IPS-NIHi7 (cell line): ENCODE measurements at regions not wholly inside any gene's neighbourhood (a gene's known extent, or its start where the extent isn't known, plus 50 kb on each side); places are given as distances from the start of the nearest gene placed in this dataset.
"Not testable (repeated sequence)": the region's sequence is repeated elsewhere in the genome, so short reads cannot be mapped to it uniquely, and the experiment has no call there.

ENCODE experiments used
- DNase-seq: peaks from one replicate; pipeline ENCODE4 v3.0.0; 2012; ENCODE audit warnings: mixed read lengths; ENCODE audit errors: extremely low spot score

- DNase-seq: no peak
These were observed 256.1 kb upstream of the PROK2 start for GRCh38 chr3:72041076-72041475.

GRCh38 chr3:72039677-72040076 is 254.7 kb upstream of the PROK2 start:
- no peak for DNase-seq

- DNase-seq: no peak
These were observed 252.0 kb upstream of the PROK2 start for GRCh38 chr3:72036899-72037298.

GRCh38 chr3:72035606-72036005 is 250.7 kb upstream of the PROK2 start:
- DNase-seq: no peak

- no peak for DNase-seq
These were observed 250.0 kb upstream of the PROK2 start for GRCh38 chr3:72034986-72035385.

- DNase-seq: no peak
These were observed 248.9 kb upstream of the PROK2 start for GRCh38 chr3:72033666-72034428.

- DNase-seq: peak; percentile 41
These were observed 247.6 kb upstream of the PROK2 start for GRCh38 chr3:72032441-72033135.

GRCh38 chr3:72031581-72031980 is 246.6 kb upstream of the PROK2 start:
- DNase-seq: no peak

- not testable (repeated sequence) for DNase-seq
These were observed 245.3 kb upstream of the PROK2 start for GRCh38 chr3:72030296-72030695.

- peak; percentile 70 for DNase-seq
These were observed 243.8 kb upstream of the PROK2 start for GRCh38 chr3:72028726-72029125.

GRCh38 chr3:72028307-72028706 is 243.4 kb upstream of the PROK2 start:
- not testable (repeated sequence) for DNase-seq

- DNase-seq: not testable (repeated sequence)
These were observed 242.8 kb upstream of the PROK2 start for GRCh38 chr3:72027728-72028127.

GRCh38 chr3:72022027-72022426 is 237.1 kb upstream of the PROK2 start:
- no peak for DNase-seq

- DNase-seq: no peak
These were observed 236.6 kb upstream of the PROK2 start for GRCh38 chr3:72021531-72021930.

GRCh38 chr3:72018343-72018984 is 233.5 kb upstream of the PROK2 start:
- DNase-seq: no peak

- no peak for DNase-seq
These were observed 233.0 kb upstream of the PROK2 start for GRCh38 chr3:72017935-72018334.

- DNase-seq: no peak
These were observed 232.4 kb upstream of the PROK2 start for GRCh38 chr3:72017311-72017710.

- DNase-seq: no peak
These were observed 230.5 kb upstream of the PROK2 start for GRCh38 chr3:72015463-72015862.

GRCh38 chr3:72013084-72013483 is 228.1 kb upstream of the PROK2 start:
- no peak for DNase-seq

GRCh38 chr3:72012363-72012762 is 227.4 kb upstream of the PROK2 start:
- DNase-seq: no peak

GRCh38 chr3:72011485-72011884 is 226.5 kb upstream of the PROK2 start:
- no peak for DNase-seq

- no peak for DNase-seq
These were observed 225.0 kb upstream of the PROK2 start for GRCh38 chr3:72009851-72010443.
